Jurkat, Clone E6-1 (cell line): ENCODE measurements at regions not wholly inside any gene's neighbourhood (a gene's known extent, or its start where the extent isn't known, plus 50 kb on each side); places are given as distances from the start of the nearest gene placed in this dataset.
"Not testable (repeated sequence)": the region's sequence is repeated elsewhere in the genome, so short reads cannot be mapped to it uniquely, and the experiment has no call there.

ENCODE experiments used
- DNase-seq: peaks from one replicate; pipeline ENCODE4 v3.0.0-alpha.2; 2011; ENCODE audit warnings: low read depth, low spot score
- H3K4me3 ChIP-seq: 2 replicates; pipeline ENCODE4 v1.5.1; 2011; ENCODE audit warnings: mild to moderate bottlenecking, low read length, control low read depth, moderate library complexity

DNA sequence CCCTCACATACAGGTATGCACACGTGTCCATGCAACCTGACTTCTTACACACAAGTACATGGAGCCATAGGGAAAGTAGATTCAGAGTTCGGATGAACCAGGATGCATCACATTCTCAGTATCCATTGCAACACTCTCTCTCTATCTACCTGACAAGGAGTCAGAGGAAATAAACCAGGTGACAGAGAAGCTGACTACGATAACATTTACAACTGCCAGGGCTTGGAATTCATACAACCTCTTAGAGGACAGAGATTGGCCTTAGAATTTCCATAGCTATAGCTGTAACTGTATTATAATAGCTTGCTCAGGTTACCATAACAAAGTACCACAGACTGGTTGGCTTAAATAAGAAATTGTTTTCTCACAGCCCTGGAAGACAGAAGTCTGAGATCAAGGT is 116.9 kb upstream of the PALMD start:
- no peak for DNase-seq
- no peak overlapping the region for H3K4me3 ChIP-seq

DNA sequence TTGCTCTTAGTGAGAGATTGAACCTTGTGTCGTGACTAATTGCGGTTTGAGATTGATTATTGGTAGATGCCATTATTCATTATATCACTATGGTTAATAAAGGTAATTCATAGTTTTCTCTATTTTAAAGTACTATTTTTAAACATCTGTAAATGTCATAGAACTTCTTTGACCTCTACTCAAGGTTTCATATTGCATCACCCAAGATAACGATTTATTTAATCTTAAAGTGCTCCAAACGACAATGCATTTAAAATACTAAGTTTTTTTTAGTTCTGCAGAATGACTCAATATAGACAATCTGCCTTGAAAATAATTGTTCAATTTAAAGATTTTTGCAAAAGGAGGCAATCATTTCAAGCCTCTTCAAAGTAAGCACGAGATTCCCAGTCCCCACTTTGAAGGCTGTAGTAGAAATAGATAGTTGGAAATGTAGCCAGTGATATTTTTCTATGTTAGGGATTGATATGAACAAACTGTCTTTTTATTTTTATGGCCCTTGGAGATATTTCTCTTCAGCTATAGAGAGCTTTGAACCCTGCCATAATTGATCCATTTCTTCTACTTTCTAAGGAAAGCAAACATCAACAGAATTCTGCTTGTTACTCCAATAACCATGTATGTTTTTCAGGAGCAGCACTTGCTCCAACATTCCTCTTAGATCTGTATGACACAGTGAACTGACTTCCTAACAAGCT is 114.2 kb upstream of the PALMD start:
- H3K4me3 ChIP-seq: no peak overlapping the region
- DNase-seq: no peak

DNA sequence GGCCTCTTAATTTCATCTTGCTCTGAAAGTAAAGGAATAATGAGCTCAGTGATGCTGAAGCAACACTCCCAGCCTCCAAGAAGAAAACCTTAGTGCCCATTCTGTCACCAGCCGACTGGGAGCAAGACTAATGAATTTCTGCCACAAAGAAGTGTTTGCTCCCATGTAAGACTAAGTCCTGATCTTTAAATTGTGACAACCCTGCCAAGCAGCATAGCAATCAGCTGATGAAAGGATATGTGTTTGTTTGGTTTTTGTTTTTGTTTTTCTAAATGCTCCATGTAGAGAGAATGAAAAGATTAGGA is 113.7 kb upstream of the PALMD start:
- DNase-seq: no peak
- H3K4me3 ChIP-seq: no peak overlapping the region

DNA sequence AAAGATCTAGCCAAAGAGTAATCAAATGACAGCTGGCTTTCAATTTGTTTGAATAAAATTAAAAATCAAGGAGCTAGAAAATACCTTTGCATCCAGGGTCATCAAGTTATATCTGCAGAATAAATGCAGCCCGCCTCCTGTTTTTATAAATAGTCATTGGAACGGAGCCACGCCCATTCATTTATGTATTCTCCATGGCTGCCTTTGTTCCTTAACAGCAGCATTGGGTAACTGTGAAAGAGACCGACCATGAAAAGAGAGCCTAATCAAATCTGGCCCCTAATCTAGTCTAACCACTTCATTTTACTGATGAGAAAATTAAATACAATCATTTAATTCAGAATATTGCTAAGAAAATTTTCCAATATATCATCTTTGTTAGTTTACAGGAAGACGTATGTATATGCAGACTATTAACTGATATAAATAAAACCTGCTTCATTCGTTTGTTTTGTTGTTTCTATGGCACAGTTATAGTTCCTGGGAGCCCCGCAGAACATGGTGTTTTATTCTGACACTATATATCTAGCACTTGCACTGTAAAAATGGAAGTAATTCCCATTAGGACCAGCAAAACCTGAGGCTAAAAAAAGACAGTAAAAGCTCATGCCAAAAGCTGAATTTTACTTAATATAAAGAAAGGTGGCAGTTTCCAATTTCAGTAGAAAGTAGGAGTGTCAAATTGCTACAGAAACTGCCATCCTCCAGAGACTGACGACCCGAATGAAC is 111.8 kb upstream of the PALMD start:
- H3K4me3 ChIP-seq: no peak overlapping the region
- DNase-seq: no peak

DNA sequence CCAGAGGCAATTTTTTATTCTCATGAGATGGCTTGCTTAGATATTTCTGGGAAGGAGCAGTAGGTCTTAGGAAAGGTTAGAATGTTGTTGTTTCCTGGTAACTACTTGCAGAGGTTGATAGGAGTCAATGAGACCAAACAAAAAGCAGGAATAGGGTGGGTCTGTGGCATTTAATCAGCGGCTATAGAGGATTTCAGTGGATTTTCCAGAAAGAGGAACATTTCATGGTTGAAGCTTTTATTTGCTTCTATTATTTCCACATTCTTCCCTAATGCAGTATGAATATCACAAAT is 111.3 kb upstream of the PALMD start:
- no peak for DNase-seq
- no peak overlapping the region for H3K4me3 ChIP-seq

DNA sequence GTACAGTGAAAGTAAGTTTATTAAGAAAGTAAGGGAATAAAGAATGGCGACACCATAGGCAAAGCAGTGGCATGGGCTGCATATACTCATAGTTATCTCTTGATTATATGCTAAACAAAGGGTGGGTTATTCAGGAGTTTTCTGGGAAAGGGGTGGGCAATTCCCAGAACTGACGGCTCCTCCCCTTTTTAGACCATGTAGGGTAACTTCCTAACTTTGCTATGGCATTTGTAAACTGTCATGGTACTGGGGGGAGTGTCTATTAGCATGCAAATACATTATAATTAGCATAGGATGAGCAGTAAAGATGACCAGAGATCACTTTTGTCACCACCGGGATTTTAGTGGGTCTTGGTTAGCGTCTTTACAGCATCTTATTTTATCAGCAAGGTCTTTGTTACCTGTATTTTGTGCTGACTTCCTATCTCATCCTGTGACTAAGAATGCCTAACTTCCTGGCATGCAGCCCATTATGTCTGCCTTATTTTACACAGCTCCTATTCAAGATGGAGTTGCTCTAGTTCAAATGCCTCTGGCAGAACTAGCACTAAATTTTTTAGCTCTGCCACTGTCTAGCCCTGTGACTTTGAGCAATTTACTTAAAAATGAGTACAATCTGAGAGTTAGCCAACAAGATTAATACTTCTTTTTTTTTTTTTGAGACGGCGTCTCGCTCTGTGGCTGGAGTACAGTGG is 110.3 kb upstream of the PALMD start:
- no peak for DNase-seq
- H3K4me3 ChIP-seq: no peak overlapping the region

DNA sequence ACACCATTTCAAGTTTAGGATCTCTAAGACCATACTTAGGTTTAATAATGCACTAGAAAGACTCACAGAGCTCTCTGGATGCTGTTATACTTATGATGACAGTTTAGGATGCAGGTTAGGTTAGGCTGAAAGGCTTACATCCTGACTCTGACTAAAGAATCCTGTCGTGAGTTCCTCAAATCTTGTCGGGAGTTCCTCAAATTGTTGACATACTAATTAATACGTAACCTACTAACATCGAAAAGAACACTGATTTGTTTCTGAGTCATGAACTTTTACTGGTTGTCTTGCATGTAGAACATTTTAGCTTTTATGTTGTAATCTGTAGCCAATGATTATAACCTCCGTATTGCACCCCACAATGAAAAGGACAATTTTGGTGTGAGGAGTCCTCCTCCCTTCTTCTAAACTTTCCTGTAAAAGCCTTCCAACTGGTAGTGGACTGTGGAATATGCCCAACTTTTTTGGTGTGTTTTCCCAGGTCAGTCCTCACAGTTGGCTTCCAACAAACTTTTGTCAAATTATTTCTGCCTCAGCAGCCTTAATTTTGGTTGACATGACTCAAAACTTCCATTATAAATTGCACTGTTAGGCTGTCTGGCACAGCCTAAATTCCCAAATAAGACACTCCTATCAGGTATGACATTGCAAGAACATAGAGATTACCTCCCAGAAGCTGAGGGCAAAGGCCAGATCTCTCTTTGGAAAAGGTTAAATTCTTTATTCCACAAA is 107.9 kb upstream of the PALMD start:
- no peak overlapping the region for H3K4me3 ChIP-seq
- no peak for DNase-seq

DNA sequence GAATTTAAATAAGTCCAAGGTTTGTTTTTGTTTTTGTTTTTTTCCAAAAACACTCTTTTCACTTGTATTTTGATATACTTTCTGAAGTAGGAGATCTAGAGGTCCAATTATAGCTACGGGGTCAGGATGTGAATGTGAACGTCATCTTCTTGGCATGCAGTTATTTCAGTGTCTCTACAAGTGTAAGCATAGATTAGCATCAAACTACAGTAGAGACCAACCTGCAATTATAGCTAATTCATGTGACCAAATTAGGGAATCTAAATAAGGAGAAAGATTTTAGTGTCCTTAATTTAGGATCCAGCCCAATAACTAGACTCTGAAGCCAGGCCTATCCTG is 107.3 kb upstream of the PALMD start:
- DNase-seq: no peak
- no peak overlapping the region for H3K4me3 ChIP-seq

DNA sequence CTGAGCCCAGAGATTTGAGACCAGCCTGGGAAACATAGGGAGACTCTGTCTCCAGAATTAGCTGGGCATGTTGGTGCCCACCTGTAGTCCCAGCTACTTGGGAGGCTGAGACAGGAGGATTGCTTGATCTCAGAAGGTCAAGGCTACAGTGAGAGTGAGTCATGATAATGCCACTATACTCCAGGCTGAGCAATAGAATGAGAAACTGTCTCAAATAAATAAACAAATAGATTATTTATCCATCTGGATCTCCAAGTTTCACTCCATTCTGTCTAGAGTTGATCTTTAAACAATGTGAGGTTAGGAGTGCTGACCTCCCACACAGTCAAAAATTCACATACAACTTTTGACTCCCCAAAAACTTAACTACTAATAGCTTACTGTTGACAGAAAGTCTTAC is 106.8 kb upstream of the PALMD start:
- no peak overlapping the region for H3K4me3 ChIP-seq
- DNase-seq: no peak

DNA sequence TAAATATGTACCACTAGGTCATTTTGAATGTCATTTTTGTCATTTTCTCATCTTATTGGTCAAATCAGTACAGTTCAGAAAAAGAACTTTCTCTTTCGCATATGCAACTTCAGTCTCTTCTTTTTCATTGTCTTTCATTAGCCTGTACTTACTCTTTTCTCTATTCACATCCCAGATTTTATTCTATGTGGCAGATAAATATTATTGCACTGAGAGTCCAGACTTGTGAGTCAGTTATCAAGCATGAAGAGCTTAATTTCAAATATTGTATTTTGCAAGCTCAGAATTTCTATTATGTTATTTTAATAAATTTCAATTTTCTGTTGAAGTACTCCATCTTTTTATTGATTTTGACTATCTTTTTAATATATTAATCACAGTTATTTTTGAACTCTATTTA is 105.2 kb upstream of the PALMD start:
- DNase-seq: no peak
- no peak overlapping the region for H3K4me3 ChIP-seq

DNA sequence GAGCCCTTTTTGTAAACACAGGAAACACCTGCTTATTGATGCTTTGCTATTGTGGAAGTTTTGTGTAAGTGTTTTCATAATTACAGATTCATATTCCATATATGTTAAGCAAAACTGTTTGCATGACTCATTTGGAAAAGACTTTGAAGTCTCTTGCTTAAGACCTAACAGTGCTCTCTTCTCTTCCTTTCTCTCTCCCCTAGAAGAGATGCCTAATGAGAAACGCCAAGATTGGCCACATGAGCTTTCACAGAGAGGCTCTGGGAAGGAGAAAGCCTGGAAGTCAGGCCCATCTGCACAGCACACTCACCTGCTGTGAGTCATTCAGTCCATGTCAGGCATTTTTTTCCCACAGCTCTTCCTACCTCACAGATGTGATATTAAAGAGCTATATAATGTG is 101.6 kb upstream of the PALMD start:
- no peak for DNase-seq

DNA sequence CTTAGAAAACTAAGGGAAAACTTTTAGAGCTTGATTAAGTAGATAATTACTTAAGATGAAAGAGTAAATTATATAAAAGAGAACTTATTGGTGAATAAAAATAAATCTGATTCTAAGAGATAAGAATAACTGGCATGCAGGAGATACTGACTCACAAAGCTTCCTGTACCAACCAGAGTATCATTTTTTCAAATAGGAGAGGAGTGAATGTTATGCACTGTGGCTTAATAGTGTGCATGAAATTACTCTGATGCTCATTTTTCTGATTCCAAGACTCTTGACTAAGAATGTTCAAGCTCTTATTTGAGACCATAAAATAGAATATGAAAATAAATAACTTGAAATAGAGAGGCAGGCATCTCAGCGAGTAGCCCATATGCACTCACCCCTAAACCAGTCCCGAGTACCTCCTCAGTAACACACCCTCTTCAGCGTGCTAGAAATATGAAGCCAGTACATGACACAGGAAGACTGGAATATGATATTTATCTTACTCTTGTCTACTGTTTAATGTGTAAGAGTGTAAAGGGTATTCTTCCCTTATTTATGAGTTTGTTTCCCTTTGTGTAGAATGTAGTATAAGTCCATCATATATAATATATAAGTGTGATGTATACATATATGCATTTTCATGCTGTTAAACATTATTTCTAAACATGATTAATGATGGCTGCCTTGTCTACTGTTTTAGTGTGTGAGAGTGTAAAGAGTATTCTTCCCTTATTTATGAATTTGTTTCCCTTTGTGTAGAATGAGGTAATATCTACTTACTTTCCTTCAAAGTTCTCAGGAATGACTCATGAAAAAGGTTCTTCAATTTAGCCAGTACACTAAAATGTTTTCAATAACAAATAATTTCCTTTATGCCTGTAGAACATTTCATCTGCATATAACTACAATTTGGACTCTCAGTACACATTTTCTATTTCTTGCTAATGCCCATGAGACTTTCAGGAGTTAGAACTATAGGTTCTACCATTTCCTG is 99.2 kb upstream of the PALMD start:
- DNase-seq: no peak
- no peak overlapping the region for H3K4me3 ChIP-seq

More for the DNA sequence above, 101.6 kb upstream of the PALMD start:
- H3K4me3 ChIP-seq: no peak overlapping the region

DNA sequence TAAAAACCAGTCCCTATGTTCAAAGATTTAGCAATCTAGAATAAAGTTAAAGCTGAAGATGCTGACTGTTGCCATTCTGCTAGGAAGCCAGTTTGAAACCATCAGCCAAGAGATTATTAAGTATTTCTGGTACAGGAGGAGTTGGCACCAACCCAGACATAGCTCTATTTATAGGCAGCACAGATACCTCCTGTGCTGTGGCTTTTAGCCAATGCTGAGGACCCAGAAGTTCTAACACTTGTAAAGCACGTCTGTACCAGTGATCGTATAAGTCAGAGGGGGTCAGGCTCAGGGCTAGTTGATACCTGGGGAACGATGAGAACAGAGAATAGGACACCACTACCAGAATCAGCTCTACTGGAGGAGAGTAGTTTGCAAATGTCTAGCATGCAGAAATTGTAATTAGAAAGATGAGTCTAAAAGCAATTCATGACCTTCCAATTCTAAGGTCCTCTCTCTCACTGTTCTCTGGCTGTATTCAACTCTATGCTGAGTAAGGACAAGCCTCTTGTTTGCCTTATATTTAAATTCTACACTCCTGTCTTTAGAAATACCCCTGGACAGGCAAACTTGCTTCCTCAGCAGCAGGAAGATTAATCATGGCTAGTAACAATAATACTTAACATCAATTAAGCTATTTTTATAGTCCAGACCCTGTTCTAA is 96.8 kb upstream of the PALMD start:
- H3K4me3 ChIP-seq: no peak overlapping the region

DNA sequence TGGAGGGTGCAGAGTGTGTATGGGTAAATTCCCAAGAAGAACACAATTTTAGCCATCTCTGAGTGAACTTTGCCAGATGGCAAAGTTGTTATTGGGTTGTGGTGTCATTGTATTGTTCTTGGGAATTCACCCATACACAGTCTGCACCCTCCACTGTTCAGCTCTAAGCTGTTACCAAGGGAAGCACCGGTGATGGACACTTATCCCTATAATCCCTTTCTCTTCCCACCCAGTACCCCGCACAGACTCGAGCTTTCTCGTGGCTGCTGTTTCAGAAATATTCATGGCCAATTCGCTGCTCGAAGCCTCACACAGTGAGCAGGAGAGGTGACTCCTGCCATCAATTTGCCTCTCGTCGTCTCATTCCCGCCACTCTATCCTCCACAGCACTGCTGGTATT is 95.7 kb upstream of the PALMD start:
- no peak for DNase-seq
- no peak overlapping the region for H3K4me3 ChIP-seq

More for the DNA sequence above, 96.8 kb upstream of the PALMD start:
- DNase-seq: no peak

DNA sequence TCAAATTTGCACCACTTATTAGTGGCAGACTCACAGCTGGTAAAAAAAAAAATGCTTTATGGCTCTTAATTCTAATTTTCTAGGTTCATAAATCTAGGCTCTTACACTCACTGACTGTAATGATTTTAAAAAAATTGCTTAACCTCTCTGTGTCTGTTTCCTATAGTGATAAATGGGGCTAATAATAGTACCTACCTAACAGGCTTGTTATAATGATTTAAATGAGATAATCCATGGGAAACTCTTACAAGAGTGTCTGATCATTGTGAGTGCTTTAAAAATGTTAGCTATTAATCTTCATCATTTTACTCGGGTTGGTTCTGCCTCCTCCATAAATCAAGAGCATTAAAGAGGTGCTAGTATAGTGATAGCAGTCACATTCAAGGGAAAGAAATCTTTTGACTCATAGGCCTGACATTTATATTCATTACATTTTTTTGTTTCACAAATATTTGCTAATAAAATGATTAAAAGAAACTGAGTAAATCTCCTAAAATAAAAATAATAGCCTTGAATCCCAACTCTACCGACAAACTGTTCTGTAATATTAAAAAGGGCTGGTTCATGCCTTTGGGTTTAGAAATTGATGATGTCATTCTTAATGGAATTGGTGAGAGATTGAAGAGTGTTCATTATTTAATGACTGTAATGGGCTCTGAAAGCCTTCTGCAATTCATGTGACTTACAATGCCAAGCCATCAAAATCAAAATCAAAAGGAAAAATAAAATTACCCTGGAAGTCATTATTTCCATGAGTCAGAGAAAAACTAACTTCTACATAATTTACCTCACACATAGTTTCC is 93.9 kb upstream of the PALMD start:
- H3K4me3 ChIP-seq: no peak overlapping the region
- DNase-seq: no peak

DNA sequence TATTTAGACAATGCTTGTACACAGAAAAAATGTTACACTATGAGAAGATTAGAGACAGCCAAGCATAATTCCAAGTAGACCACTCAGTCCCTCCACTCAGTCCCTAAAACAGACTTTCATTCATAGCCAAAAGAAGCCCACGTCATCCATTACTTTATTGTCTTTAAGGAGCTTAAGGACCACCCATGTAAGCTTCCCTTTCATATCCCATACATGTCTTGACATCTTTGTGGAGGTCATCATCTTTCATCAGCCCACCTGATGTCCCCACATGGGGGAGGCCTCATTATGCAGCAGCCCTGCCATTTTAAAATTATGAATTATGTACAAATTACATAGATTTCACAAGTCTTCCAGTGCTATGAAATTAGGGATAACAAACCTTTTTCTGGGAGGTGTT is 92.6 kb upstream of the PALMD start:
- H3K4me3 ChIP-seq: no peak overlapping the region
- DNase-seq: no peak

DNA sequence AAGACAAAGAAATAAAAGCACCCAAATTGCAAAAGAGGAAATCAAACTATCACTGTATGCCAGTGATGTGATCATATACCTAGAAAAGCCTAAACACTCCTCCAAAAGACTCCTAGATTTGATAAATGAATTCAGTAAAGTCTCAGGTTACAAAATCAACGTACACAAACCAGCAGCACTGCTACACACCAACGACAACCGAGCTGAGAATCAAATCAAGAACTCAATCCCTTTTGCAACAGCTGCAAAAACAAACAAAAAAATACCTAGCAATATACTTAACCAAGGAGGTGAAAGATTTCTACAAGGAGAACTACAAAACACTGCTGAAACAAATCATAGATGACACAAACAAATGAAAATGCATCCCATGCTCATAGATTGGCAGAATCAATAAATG is 92.1 kb upstream of the PALMD start:
- DNase-seq, H3K4me3 ChIP-seq: not testable (repeated sequence)

DNA sequence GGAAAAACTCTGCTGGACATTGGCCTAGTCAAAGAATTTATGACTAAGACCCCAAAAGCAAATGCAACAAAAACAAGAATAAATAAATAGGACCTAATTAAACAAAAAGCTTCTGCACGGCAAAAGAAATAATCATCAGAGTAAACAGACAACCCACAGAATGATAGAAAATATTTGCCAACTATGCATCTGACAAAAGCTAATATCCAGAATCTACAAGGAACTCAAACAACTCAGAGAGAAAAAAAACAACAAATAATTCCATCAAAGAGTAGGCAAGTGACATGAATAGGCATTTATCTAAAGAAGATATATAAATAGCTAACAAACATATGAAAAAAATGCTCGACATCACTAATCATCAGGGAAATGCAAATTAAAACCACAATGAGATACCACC is 91.2 kb upstream of the PALMD start:
- no peak for DNase-seq
- H3K4me3 ChIP-seq: no peak overlapping the region
